Lower leg skin (tissue), 4 donors: ENCODE measurements at regions not wholly inside any gene's neighbourhood (a gene's known extent, or its start where the extent isn't known, plus 50 kb on each side); places are given as distances from the start of the nearest gene placed in this dataset.

Experiments
- DNase-seq, 2 donors: peaks; one replicate each; pipeline ENCODE4 v3.0.0-alpha.2; 2019; ENCODE audit warnings: low spot score in 2 of 2
- H3K4me3 ChIP-seq: fragments of 200-600 bp; sonication (generic); 2 replicates; pipeline ENCODE4 v1.5.1; 2017; ENCODE audit warnings: mild to moderate bottlenecking, low read depth; ENCODE audit not compliant: poor library complexity, severe bottlenecking
- POLR2A ChIP-seq, 2 donors: fragments of 450-650 bp; IDR thresholded peaks; one replicate each; pipeline ENCODE4 v1.6.1; 2016 to 2017; ENCODE audit warnings: antibody characterized with exemption in 2 of 2, mild to moderate bottlenecking in 1 of 2, moderate library complexity in 1 of 2
- WGBS, 2 donors: methylation state at CpG; one replicate each; pipeline ENCODE4 v1.1.5; 2018; 5-methylcytosine and 5-hydroxymethylcytosine counted together
- intact Hi-C: fragments of 100-400 bp; cut with DNase I; formaldehyde crosslinking; loops from one replicate; pipeline ENCODE4 v1.15.0; 2023; ENCODE audit warnings: low total_unique reads
- TF ChIP-seq, protein P1 (sequence below), 3 donors: fragments of 450-650 bp; IDR thresholded peaks; one replicate each; pipeline ENCODE4 v1.5.1; 2016; ENCODE audit warnings: antibody characterized with exemption in 3 of 3, mild to moderate bottlenecking in 3 of 3, moderate library complexity in 2 of 3

GRCh38 chr21:34278451-34278850, 85.4 kb upstream of the KCNE2 start:
- no peak for DNase-seq

GRCh38 chr21:34279285-34279684, 84.5 kb upstream of the KCNE2 start:
- no peak for DNase-seq
- no peak for TF ChIP-seq POLR2A (IDR thresholded peaks at IDR 0.05)
- TF ChIP-seq, protein P1, sequence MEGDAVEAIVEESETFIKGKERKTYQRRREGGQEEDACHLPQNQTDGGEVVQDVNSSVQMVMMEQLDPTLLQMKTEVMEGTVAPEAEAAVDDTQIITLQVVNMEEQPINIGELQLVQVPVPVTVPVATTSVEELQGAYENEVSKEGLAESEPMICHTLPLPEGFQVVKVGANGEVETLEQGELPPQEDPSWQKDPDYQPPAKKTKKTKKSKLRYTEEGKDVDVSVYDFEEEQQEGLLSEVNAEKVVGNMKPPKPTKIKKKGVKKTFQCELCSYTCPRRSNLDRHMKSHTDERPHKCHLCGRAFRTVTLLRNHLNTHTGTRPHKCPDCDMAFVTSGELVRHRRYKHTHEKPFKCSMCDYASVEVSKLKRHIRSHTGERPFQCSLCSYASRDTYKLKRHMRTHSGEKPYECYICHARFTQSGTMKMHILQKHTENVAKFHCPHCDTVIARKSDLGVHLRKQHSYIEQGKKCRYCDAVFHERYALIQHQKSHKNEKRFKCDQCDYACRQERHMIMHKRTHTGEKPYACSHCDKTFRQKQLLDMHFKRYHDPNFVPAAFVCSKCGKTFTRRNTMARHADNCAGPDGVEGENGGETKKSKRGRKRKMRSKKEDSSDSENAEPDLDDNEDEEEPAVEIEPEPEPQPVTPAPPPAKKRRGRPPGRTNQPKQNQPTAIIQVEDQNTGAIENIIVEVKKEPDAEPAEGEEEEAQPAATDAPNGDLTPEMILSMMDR (IDR thresholded peaks at IDR 0.05), result no peak
- intact Hi-C loops, result no loop called here
- WGBS, 2 donors, result 86 to 89% methylated on average over 6 of the region's 6 CpGs
- H3K4me3 ChIP-seq, result no peak overlapping the region

More at GRCh38 chr21:34278451-34278850, 85.4 kb upstream of the KCNE2 start:
- WGBS, 2 donors, result 88 to 91% methylated on average over 3 of the region's 3 CpGs
- intact Hi-C loops, result no loop called here
- no peak overlapping the region for H3K4me3 ChIP-seq
- TF ChIP-seq, protein P1 (IDR thresholded peaks at IDR 0.05), result no peak
- TF ChIP-seq POLR2A (IDR thresholded peaks at IDR 0.05), result no peak

- H3K4me3 ChIP-seq, result no peak overlapping the region
- intact Hi-C loops, result no loop called here
- TF ChIP-seq, protein P1 (IDR thresholded peaks at IDR 0.05), result no peak
- TF ChIP-seq POLR2A (IDR thresholded peaks at IDR 0.05), result no peak
- 51 to 52% methylated on average over 3 of the region's 3 CpGs for WGBS, 2 donors
- no peak for DNase-seq
Measured at GRCh38 chr21:34279883-34280282, 83.9 kb upstream of the KCNE2 start.

- peak; percentile 47 to 87 for DNase-seq
- TF ChIP-seq POLR2A (IDR thresholded peaks at IDR 0.05), result no peak
- TF ChIP-seq, protein P1 (IDR thresholded peaks at IDR 0.05), result no peak
- H3K4me3 ChIP-seq, result no peak overlapping the region
- 27 to 33% methylated on average over 6 of the region's 6 CpGs for WGBS, 2 donors
- intact Hi-C loops, result no loop called here
Measured at GRCh38 chr21:34280389-34280795, 83.4 kb upstream of the KCNE2 start.

GRCh38 chr21:34280959-34281358, 82.8 kb upstream of the KCNE2 start:
- TF ChIP-seq POLR2A (IDR thresholded peaks at IDR 0.05), result no peak
- TF ChIP-seq, protein P1 (IDR thresholded peaks at IDR 0.05), result no peak
- WGBS, 2 donors, result 36 to 51% methylated on average over 9 of the region's 9 CpGs
- no peak overlapping the region for H3K4me3 ChIP-seq
- intact Hi-C loops, result no loop called here
- DNase-seq, result no peak

DNA sequence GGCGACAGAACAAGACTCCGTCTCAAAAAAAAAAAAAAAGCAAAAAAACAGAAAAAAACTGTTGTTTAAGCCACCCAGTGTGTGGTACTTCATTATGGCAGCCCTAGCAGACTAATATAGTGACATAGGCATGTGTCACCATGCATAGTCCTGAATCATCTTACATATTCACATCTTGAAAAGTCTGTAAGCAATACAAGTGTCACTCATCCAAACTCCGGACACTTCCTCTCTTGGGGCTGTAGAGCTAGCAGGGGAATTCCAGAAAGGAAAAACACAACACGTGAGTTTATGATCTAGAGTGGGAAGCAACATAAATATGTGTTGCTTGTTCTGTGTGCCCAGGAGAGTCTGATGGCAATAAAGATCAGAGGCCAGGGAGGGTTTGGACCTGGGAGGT, 81.6 kb upstream of the KCNE2 start:
- intact Hi-C loops, result no loop called here
- no peak for DNase-seq
- WGBS, 2 donors, result 75% methylated on average over 4 of the region's 4 CpGs
- TF ChIP-seq, protein P1 (IDR thresholded peaks at IDR 0.05), result no peak
- TF ChIP-seq POLR2A (IDR thresholded peaks at IDR 0.05), result no peak
- no peak overlapping the region for H3K4me3 ChIP-seq
